MM.1S (cell line): ENCODE measurements at regions not wholly inside any gene's neighbourhood (a gene's known extent, or its start where the extent isn't known, plus 50 kb on each side); places are given as distances from the start of the nearest gene placed in this dataset.

Experiments used
- CTCF ChIP-seq: fragments of 300-600 bp; sonication (generic); IDR thresholded peaks from 2 replicates; pipeline ENCODE4 v1.5.1; 2016; ENCODE audit warnings: antibody characterized with exemption, low read length, mixed read lengths
- EZH2 ChIP-seq: fragments of 300-600 bp; sonication (generic); optimal IDR thresholded peaks from 2 replicates; pipeline ENCODE3; 2017; ENCODE audit warnings: low read depth, mild to moderate bottlenecking, antibody characterized with exemption, low read length, mixed read lengths
- EZH2phosphoT487 ChIP-seq: fragments of 300-600 bp; sonication (generic); IDR thresholded peaks from 2 replicates; pipeline ENCODE4 v1.6.1; 2018; ENCODE audit warnings: antibody characterized with exemption, low read length

- no peak for TF ChIP-seq CTCF
- no peak for TF ChIP-seq EZH2
- no peak for TF ChIP-seq EZH2phosphoT487
Observed at GRCh38 chr19:27846944-27847343, 1366.0 kb downstream of the UQCRFS1 start.
